Fibroblast of mammary gland (primary cell): ENCODE measurements at regions not wholly inside any gene's neighbourhood (a gene's known extent, or its start where the extent isn't known, plus 50 kb on each side); places are given as distances from the start of the nearest gene placed in this dataset.

Experiments used
- DNase-seq: peaks from one replicate; pipeline ENCODE4 v3.0.0-alpha.2; 2010; ENCODE audit warnings: low read depth
- H3K4me3 ChIP-seq: 2 replicates; pipeline ENCODE4 v1.5.1; 2011; ENCODE audit warnings: low read depth, mild to moderate bottlenecking, low read length, moderate library complexity; ENCODE audit not compliant: control insufficient read depth
- CTCF ChIP-seq: conservative IDR thresholded peaks from 2 replicates; pipeline ENCODE4 v1.5.1; 2011; ENCODE audit warnings: low read depth, low read length, inconsistent platforms; ENCODE audit not compliant: control insufficient read depth, insufficient read depth

- no peak overlapping the region for H3K4me3 ChIP-seq
- DNase-seq = peak; percentile 20
- no peak for TF ChIP-seq CTCF
These were observed 68.3 kb upstream of the SMNDC1 start for GRCh38 chr10:110373059-110373458.

GRCh38 chr10:110373857-110374654 lies 69.3 kb upstream of the SMNDC1 start:
- DNase-seq = no peak
- no peak for TF ChIP-seq CTCF
- no peak overlapping the region for H3K4me3 ChIP-seq

- no peak overlapping the region for H3K4me3 ChIP-seq
- TF ChIP-seq CTCF = no peak
- DNase-seq = no peak
These were observed 70.4 kb upstream of the SMNDC1 start for GRCh38 chr10:110375121-110375520.

GRCh38 chr10:110376021-110376766 lies 71.5 kb upstream of the SMNDC1 start:
- no peak for TF ChIP-seq CTCF
- no peak for DNase-seq
- H3K4me3 ChIP-seq = no peak overlapping the region

- TF ChIP-seq CTCF = no peak
- no peak overlapping the region for H3K4me3 ChIP-seq
- DNase-seq = no peak
These were observed 72.0 kb upstream of the SMNDC1 start for GRCh38 chr10:110376767-110377160.

DNA sequence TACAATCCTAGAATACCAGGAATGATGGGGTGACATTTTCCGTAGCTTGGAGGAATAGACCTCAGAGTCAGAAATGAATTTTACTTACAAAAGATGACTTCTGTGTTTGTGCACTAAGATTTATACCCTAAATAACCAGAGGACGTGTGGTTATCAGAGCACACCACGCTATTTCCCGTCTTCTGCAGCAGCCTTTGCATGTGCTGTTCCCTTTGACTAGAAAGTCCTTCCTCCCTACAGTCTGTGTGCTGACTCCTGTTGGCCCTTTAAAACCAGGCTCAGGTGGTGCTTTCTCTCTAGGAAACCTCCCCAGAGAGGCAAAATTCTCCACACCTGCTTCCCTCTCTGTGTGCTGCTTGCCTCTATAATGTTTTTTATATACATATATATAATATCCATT lies 73.3 kb upstream of the SMNDC1 start:
- DNase-seq = no peak
- H3K4me3 ChIP-seq = no peak overlapping the region
- no peak for TF ChIP-seq CTCF
